ENCODE measurements at regions not wholly inside any gene's neighbourhood (a gene's known extent, or its start where the extent isn't known, plus 50 kb on each side); places are given as distances from the start of the nearest gene placed in this dataset.

- TF ChIP-seq, protein P1, sequence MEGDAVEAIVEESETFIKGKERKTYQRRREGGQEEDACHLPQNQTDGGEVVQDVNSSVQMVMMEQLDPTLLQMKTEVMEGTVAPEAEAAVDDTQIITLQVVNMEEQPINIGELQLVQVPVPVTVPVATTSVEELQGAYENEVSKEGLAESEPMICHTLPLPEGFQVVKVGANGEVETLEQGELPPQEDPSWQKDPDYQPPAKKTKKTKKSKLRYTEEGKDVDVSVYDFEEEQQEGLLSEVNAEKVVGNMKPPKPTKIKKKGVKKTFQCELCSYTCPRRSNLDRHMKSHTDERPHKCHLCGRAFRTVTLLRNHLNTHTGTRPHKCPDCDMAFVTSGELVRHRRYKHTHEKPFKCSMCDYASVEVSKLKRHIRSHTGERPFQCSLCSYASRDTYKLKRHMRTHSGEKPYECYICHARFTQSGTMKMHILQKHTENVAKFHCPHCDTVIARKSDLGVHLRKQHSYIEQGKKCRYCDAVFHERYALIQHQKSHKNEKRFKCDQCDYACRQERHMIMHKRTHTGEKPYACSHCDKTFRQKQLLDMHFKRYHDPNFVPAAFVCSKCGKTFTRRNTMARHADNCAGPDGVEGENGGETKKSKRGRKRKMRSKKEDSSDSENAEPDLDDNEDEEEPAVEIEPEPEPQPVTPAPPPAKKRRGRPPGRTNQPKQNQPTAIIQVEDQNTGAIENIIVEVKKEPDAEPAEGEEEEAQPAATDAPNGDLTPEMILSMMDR (conservative IDR thresholded peaks at IDR 0.05; ENCODE audit: control insufficient read depth, insufficient read depth, low read depth, low read length): no peak
- no peak overlapping the region for H3K4me3 ChIP-seq (ENCODE audit: control insufficient read depth, low read depth, low read length)
- no peak for DNase-seq (ENCODE audit: low read depth)
Observed at GRCh38 chr5:101806410-101806809, 489.7 kb downstream of the SLCO4C1 start.

GRCh38 chr5:101796427-101796826 lies 499.7 kb downstream of the SLCO4C1 start:
- no peak for DNase-seq (ENCODE audit: low read depth)
- no peak overlapping the region for H3K4me3 ChIP-seq (ENCODE audit: control insufficient read depth, low read depth, low read length)
- TF ChIP-seq, protein P1 (conservative IDR thresholded peaks at IDR 0.05; ENCODE audit: control insufficient read depth, insufficient read depth, low read depth, low read length): no peak

DNA sequence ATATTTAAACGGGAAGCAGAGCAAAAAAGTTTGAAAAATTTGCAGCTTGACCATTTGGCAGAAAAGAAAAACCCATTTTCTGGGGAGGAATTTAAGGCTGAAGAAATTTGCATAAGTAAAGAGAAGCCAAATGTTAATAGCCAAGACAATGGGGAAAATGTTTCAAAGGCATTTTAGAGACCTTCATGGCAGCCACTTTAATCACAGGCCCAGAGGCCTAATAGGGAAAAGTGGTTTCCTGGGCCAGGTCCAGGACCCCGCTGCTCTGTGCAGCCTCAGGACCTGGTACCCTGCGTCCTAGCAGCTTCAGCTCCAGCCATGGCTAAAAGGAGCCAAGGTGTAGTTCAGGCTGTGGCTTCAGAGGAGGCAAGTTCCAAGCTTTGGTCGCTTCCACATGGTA lies 507.3 kb downstream of the SLCO4C1 start:
- TF ChIP-seq, protein P1 (conservative IDR thresholded peaks at IDR 0.05; ENCODE audit: control insufficient read depth, insufficient read depth, low read depth, low read length): no peak
- DNase-seq (ENCODE audit: low read depth): no peak
- H3K4me3 ChIP-seq (ENCODE audit: control insufficient read depth, low read depth, low read length): no peak overlapping the region

- TF ChIP-seq, protein P1 (conservative IDR thresholded peaks at IDR 0.05; ENCODE audit: control insufficient read depth, insufficient read depth, low read depth, low read length): no peak
- no peak overlapping the region for H3K4me3 ChIP-seq (ENCODE audit: control insufficient read depth, low read depth, low read length)
- DNase-seq (ENCODE audit: low read depth): no peak
Observed at GRCh38 chr5:101785090-101785489, 511.0 kb downstream of the SLCO4C1 start.

- no peak overlapping the region for H3K4me3 ChIP-seq (ENCODE audit: control insufficient read depth, low read depth, low read length)
- TF ChIP-seq, protein P1 (conservative IDR thresholded peaks at IDR 0.05; ENCODE audit: control insufficient read depth, insufficient read depth, low read depth, low read length): no peak
- DNase-seq (ENCODE audit: low read depth): no peak
Observed at GRCh38 chr5:101783241-101784013, 512.7 kb downstream of the SLCO4C1 start.

- no peak overlapping the region for H3K4me3 ChIP-seq (ENCODE audit: control insufficient read depth, low read depth, low read length)
- no peak for DNase-seq (ENCODE audit: low read depth)
- TF ChIP-seq, protein P1 (conservative IDR thresholded peaks at IDR 0.05; ENCODE audit: control insufficient read depth, insufficient read depth, low read depth, low read length): no peak
Observed at GRCh38 chr5:101782352-101783103, 513.6 kb downstream of the SLCO4C1 start.

Data from fibroblast of mammary gland (primary cell).